GM23248 (cell line): ENCODE measurements at regions not wholly inside any gene's neighbourhood (a gene's known extent, or its start where the extent isn't known, plus 50 kb on each side); places are given as distances from the start of the nearest gene placed in this dataset.

Experiments
- DNase-seq: peaks from one replicate; pipeline ENCODE4 v3.0.0-alpha.2; 2015
- H2AFZ ChIP-seq: fragments of 200-600 bp; sonication (generic); 2 replicates; pipeline ENCODE4 v1.6.1; 2016; ENCODE audit warnings: antibody characterized with exemption
- H3F3A ChIP-seq: fragments of 200-600 bp; sonication (generic); 2 replicates; pipeline ENCODE4 v1.6.1; 2016; ENCODE audit warnings: mild to moderate bottlenecking, antibody characterized with exemption, mixed run types; ENCODE audit not compliant: insufficient read depth
- H3K27ac ChIP-seq: fragments of 200-600 bp; sonication (generic); 2 replicates; pipeline ENCODE4 v1.5.1; 2016; ENCODE audit warnings: mild to moderate bottlenecking
- H3K27me3 ChIP-seq: fragments of 200-600 bp; sonication (generic); replicated peaks from 2 replicates; pipeline ENCODE4 v1.6.1; 2016; ENCODE audit warnings: mild to moderate bottlenecking; ENCODE audit not compliant: insufficient read depth
- H3K36me3 ChIP-seq: fragments of 200-600 bp; sonication (generic); 2 replicates; pipeline ENCODE4 v1.6.1; 2016; ENCODE audit warnings: low read depth, mild to moderate bottlenecking
- H3K4me1 ChIP-seq: fragments of 200-600 bp; sonication (generic); 2 replicates; pipeline ENCODE4 v1.6.1; 2016; ENCODE audit warnings: mild to moderate bottlenecking; ENCODE audit not compliant: insufficient read depth
- H3K4me2 ChIP-seq: fragments of 200-600 bp; sonication (generic); one replicate; pipeline ENCODE4 v1.6.1; 2016; ENCODE audit warnings: mild to moderate bottlenecking; ENCODE audit not compliant: unreplicated experiment
- H3K4me3 ChIP-seq: fragments of 200-600 bp; sonication (generic); 2 replicates; pipeline ENCODE4 v1.5.1; 2016; ENCODE audit warnings: mild to moderate bottlenecking
- H3K79me2 ChIP-seq: fragments of 200-600 bp; sonication (generic); 2 replicates; pipeline ENCODE4 v1.6.1; 2016; ENCODE audit warnings: mild to moderate bottlenecking; ENCODE audit not compliant: insufficient read depth
- H3K9ac ChIP-seq: fragments of 200-600 bp; sonication (generic); 2 replicates; pipeline ENCODE4 v1.6.1; 2016; ENCODE audit warnings: mild to moderate bottlenecking
- H3K9me2 ChIP-seq: fragments of 200-600 bp; sonication (generic); 2 replicates; pipeline ENCODE4 v1.6.1; 2016; ENCODE audit warnings: mixed run types, mild to moderate bottlenecking, moderate library complexity; ENCODE audit not compliant: insufficient read depth
- H3K9me3 ChIP-seq: fragments of 200-600 bp; sonication (generic); one replicate; pipeline ENCODE4 v1.6.1; 2017; ENCODE audit warnings: low read depth
- H4K20me1 ChIP-seq: fragments of 200-600 bp; sonication (generic); 2 replicates; pipeline ENCODE4 v1.6.0; 2016; ENCODE audit not compliant: insufficient read depth
- EZH2 ChIP-seq: fragments of 200-600 bp; sonication (generic); IDR thresholded peaks from 2 replicates; pipeline ENCODE4 v1.6.1; 2018; ENCODE audit warnings: antibody characterized with exemption, mild to moderate bottlenecking; ENCODE audit not compliant: insufficient read depth, poor library complexity, severe bottlenecking
- EZH2phosphoT487 ChIP-seq: fragments of 200-600 bp; sonication (generic); IDR thresholded peaks from 2 replicates; pipeline ENCODE4 v1.6.1; 2018; ENCODE audit warnings: antibody characterized with exemption, moderate library complexity, mild to moderate bottlenecking, low read depth; ENCODE audit not compliant: insufficient read depth
- WGBS, 2 experiments: methylation state at CpG; one replicate each; pipeline ENCODE4 v1.1.6; 2015 to 2017; ENCODE audit warnings: low lambda C conversion rate in 2 of 2, low coverage in 1 of 2; ENCODE audit errors: missing lambda C conversion rate in 2 of 2; 5-methylcytosine and 5-hydroxymethylcytosine counted together
- in situ Hi-C: fragments of 300-500 bp; cut with MboI; formaldehyde crosslinking; loops from 2 replicates; pipeline ENCODE4 v1.15.0; 2020

- no peak for TF ChIP-seq EZH2
- TF ChIP-seq EZH2phosphoT487: no peak
- in situ Hi-C loops: no loop called here
- H3K79me2 ChIP-seq: no peaks in the 10 kb centered on the region
- no peaks in the 10 kb centered on the region for H3K9me3 ChIP-seq
- H3K4me1 ChIP-seq: peaks cover 6% of the 10 kb centered on the region; the same call in 1 of the 2 replicates
- peaks cover 15% of the 10 kb centered on the region for H3F3A ChIP-seq
- no peaks in the 10 kb centered on the region for H3K9me2 ChIP-seq
- H3K4me3 ChIP-seq: no peak overlapping the region
- H3K9ac ChIP-seq: no peak overlapping the region
- H4K20me1 ChIP-seq: no peaks in the 10 kb centered on the region
- 24 to 34% methylated on average over 8 of the region's 8 CpGs for WGBS, 2 experiments
- H3K27me3 ChIP-seq: no peaks in the 10 kb centered on the region
- H3K4me2 ChIP-seq: peak overlapping the region; percentile 68
- DNase-seq: peak; percentile 87
- peak overlapping the region; percentile 22; the same call in 1 of the 2 replicates for H3K27ac ChIP-seq
- H3K36me3 ChIP-seq: no peaks in the 10 kb centered on the region
- peak overlapping the region; percentile 68 for H2AFZ ChIP-seq
These were observed 91.3 kb upstream of the ANK3 start for GRCh38 chr10:60480865-60481563.

- WGBS, 2 experiments: 96 to 98% methylated on average over 4 of the region's 4 CpGs
- no peak overlapping the region for H3K27ac ChIP-seq
These were observed 89.8 kb upstream of the ANK3 start for GRCh38 chr10:60479305-60480020.

GRCh38 chr10:60476451-60476850, 86.8 kb upstream of the ANK3 start:
- Histone ChIP-seq H3K4me2 (no peak overlapping the region), H3K9me2 (no peaks in the 10 kb centered on the region; the same call in 1 of the 2 replicates), H3K9ac (no peak overlapping the region), H3K27ac (no peak overlapping the region), H3K27me3 (no peaks in the 10 kb centered on the region), H3K79me2 (no peaks in the 10 kb centered on the region), H3K36me3 (no peaks in the 10 kb centered on the region), H3K4me3 (no peak overlapping the region), H3K9me3 (no peaks in the 10 kb centered on the region), H3K4me1 (peaks cover 6% of the 10 kb centered on the region; the same call in 1 of the 2 replicates), H4K20me1 (no peaks in the 10 kb centered on the region), H3F3A (peaks cover 15% of the 10 kb centered on the region), H2AFZ (no peak overlapping the region)
- in situ Hi-C loops: no loop called here
- TF ChIP-seq EZH2phosphoT487 (no peak), EZH2 (no peak)
- no peak for DNase-seq
- 85 to 92% methylated on average over 2 of the region's 2 CpGs for WGBS, 2 experiments

More at GRCh38 chr10:60479305-60480020, 89.8 kb upstream of the ANK3 start:
- TF ChIP-seq EZH2 (no peak), EZH2phosphoT487 (no peak)
- DNase-seq: peak; percentile 25
- H3K36me3 ChIP-seq: no peaks in the 10 kb centered on the region
- no peaks in the 10 kb centered on the region for H3K9me3 ChIP-seq
- H3K79me2 ChIP-seq: no peaks in the 10 kb centered on the region
- no peak overlapping the region for H3K4me3 ChIP-seq
- no peaks in the 10 kb centered on the region; the same call in 1 of the 2 replicates for H3K9me2 ChIP-seq
- H2AFZ ChIP-seq: no peak overlapping the region
- H3K27me3 ChIP-seq: no peaks in the 10 kb centered on the region
- no peak overlapping the region for H3K4me2 ChIP-seq
- no peak overlapping the region for H3K9ac ChIP-seq
- no peaks in the 10 kb centered on the region for H4K20me1 ChIP-seq
- H3F3A ChIP-seq: peaks cover 15% of the 10 kb centered on the region
- in situ Hi-C loops: no loop called here
- peaks cover 6% of the 10 kb centered on the region; the same call in 1 of the 2 replicates for H3K4me1 ChIP-seq

GRCh38 chr10:60473557-60473956, 83.9 kb upstream of the ANK3 start:
- WGBS, 2 experiments: 77 to 91% methylated on average over 2 of the region's 2 CpGs
- no peaks in the 10 kb centered on the region for H4K20me1 ChIP-seq
- no peak overlapping the region for H3K9ac ChIP-seq
- no peaks in the 10 kb centered on the region for H3K27me3 ChIP-seq
- no peak overlapping the region for H2AFZ ChIP-seq
- in situ Hi-C loops: loop anchor here (25.0 kb wide), 1 partner anchor 289 kb away; no protein-coding TSS in a partner anchor
- no peak overlapping the region for H3K4me3 ChIP-seq
- H3F3A ChIP-seq: no peaks in the 10 kb centered on the region
- no peak overlapping the region for H3K27ac ChIP-seq
- DNase-seq: no peak
- TF ChIP-seq EZH2phosphoT487: no peak
- TF ChIP-seq EZH2: no peak
- no peaks in the 10 kb centered on the region for H3K36me3 ChIP-seq
- no peaks in the 10 kb centered on the region for H3K9me3 ChIP-seq
- no peaks in the 10 kb centered on the region for H3K79me2 ChIP-seq
- H3K4me2 ChIP-seq: no peak overlapping the region
- no peaks in the 10 kb centered on the region; the same call in 1 of the 2 replicates for H3K9me2 ChIP-seq
- no peaks in the 10 kb centered on the region for H3K4me1 ChIP-seq
